B cell (primary cell): ENCODE measurements at regions not wholly inside any gene's neighbourhood (a gene's known extent, or its start where the extent isn't known, plus 50 kb on each side); places are given as distances from the start of the nearest gene placed in this dataset.

ENCODE experiments used
- ATAC-seq: fragments of 200-7000 bp; cut with Tn5 transposase; one replicate; pipeline ENCODE4 v1.10.0; 2021; ENCODE audit warnings: low read depth, mild to moderate bottlenecking, moderate number of reproducible peaks, moderate library complexity
- CTCF ChIA-PET: fragments of 350-600 bp; sonication (Branson Sonifier 250); formaldehyde crosslinking; loops from one replicate; lab custom pipeline; 2021; ENCODE audit warnings: antibody characterized with exemption, inconsistent platforms; lab: Charles Lee
- POLR2A ChIA-PET: fragments of 350-600 bp; sonication (Branson Sonifier 250); formaldehyde crosslinking; loops from one replicate; lab custom pipeline; 2021; ENCODE audit warnings: antibody characterized with exemption; lab: Charles Lee
- DNase-seq: peaks from one replicate; pipeline ENCODE4 v3.0.0; 2013
- H2AFZ ChIP-seq: 2 replicates; pipeline ENCODE4 v1.6.1; 2012; ENCODE audit warnings: mild to moderate bottlenecking, low read depth, low read length; ENCODE audit not compliant: insufficient read depth, poor library complexity, severe bottlenecking
- H3K27ac ChIP-seq, 2 donors: 1 replicate in 1 of 2; 2 replicates in 1 of 2; pipeline ENCODE4 v1.5.1; 2012 to 2013; ENCODE audit warnings: low read length in 2 of 2, mild to moderate bottlenecking in 2 of 2, moderate library complexity in 1 of 2
- H3K27me3 ChIP-seq, 4 experiments: fragments of 200-600 bp in 1 of 4; sonication (generic) in 1 of 4; replicated peaks in 1 of 4; 1 replicate in 2 of 4; 2 replicates in 2 of 4; pipeline versions ENCODE4 v1.6.1 to v1.7.0; 2013 to 2016; ENCODE audit warnings: low read length in 3 of 4, mild to moderate bottlenecking in 2 of 4, mixed read lengths in 1 of 4, moderate library complexity in 1 of 4; ENCODE audit not compliant: insufficient read depth in 4 of 4, control insufficient read depth in 3 of 4; ENCODE audit errors: control extremely low read depth in 1 of 4
- H3K36me3 ChIP-seq, 2 experiments: replicated peaks in 1 of 2; 1 replicate in 1 of 2; 2 replicates in 1 of 2; pipeline versions ENCODE4 v1.6.1 to v1.7.1; 2013; ENCODE audit warnings: low read length in 1 of 2; ENCODE audit not compliant: insufficient read depth in 2 of 2, control insufficient read depth in 1 of 2; ENCODE audit errors: control extremely low read depth in 1 of 2, extremely low read depth in 1 of 2
- H3K4me1 ChIP-seq, 2 donors: fragments of 200-600 bp in 1 of 2; sonication (generic) in 1 of 2; 1 replicate in 1 of 2; 2 replicates in 1 of 2; pipeline versions ENCODE4 v1.5.1 to v1.6.1; 2013 to 2017; ENCODE audit warnings: low read length in 2 of 2; ENCODE audit not compliant: control insufficient read depth in 2 of 2, insufficient read depth in 2 of 2
- H3K4me2 ChIP-seq: replicated peaks from 2 replicates; pipeline ENCODE3; 2012; ENCODE audit warnings: mild to moderate bottlenecking, low read depth, low read length; ENCODE audit not compliant: poor library complexity, severe bottlenecking
- H3K4me3 ChIP-seq, 5 experiments: fragments of 200-600 bp in 1 of 5; sonication (generic) in 1 of 5; 1 replicate in 3 of 5; 2 replicates in 2 of 5; pipeline versions ENCODE4 v1.5.1 to v1.7.0; 2011 to 2016; ENCODE audit warnings: low read length in 4 of 5, mild to moderate bottlenecking in 4 of 5, low read depth in 2 of 5, control low read depth in 1 of 5, moderate library complexity in 1 of 5; ENCODE audit not compliant: insufficient read depth in 1 of 5; ENCODE audit errors: control extremely low read depth in 1 of 5, extremely low read depth in 1 of 5
- H3K79me2 ChIP-seq: fragments of 200-600 bp; sonication (generic); one replicate; pipeline ENCODE4 v1.6.0; 2016; ENCODE audit warnings: low read length; ENCODE audit not compliant: control insufficient read depth, insufficient read depth
- H3K9ac ChIP-seq: fragments of 200-600 bp; sonication (generic); 2 replicates; pipeline ENCODE4 v1.6.1; 2017; ENCODE audit warnings: mild to moderate bottlenecking, low read length, moderate library complexity
- H3K9me3 ChIP-seq, 3 donors: one replicate each; pipeline versions ENCODE4 v1.6.1 to v1.7.1; 2013; ENCODE audit warnings: low read length in 2 of 3; ENCODE audit not compliant: control insufficient read depth in 2 of 3, insufficient read depth in 1 of 3; ENCODE audit errors: control extremely low read depth in 1 of 3
- H4K20me1 ChIP-seq: 2 replicates; pipeline ENCODE4 v1.6.0; 2012; ENCODE audit warnings: mild to moderate bottlenecking, low read length; ENCODE audit not compliant: insufficient read depth, control insufficient read depth, poor library complexity, severe bottlenecking
- H3K27ac Mint-ChIP-seq: one replicate; pipeline ENCODE4 v1.8.0; 2021; ENCODE audit warnings: mixed read lengths
- H3K27me3 Mint-ChIP-seq: one replicate; pipeline ENCODE4 v1.8.0; 2021; ENCODE audit warnings: mixed read lengths
- H3K4me1 Mint-ChIP-seq: one replicate; pipeline ENCODE4 v1.8.0; 2021; ENCODE audit warnings: mixed read lengths
- H3K4me3 Mint-ChIP-seq: one replicate; pipeline ENCODE4 v1.8.0; 2021; ENCODE audit warnings: mixed read lengths
- H3K9me3 Mint-ChIP-seq: one replicate; pipeline ENCODE4 v1.8.0; 2022; ENCODE audit warnings: mixed read lengths; ENCODE audit not compliant: insufficient read depth
- CTCF ChIP-seq: fragments of 200-600 bp; IDR thresholded peaks from one replicate; pipeline ENCODE4 v1.8.0; 2022; ENCODE audit warnings: antibody characterized with exemption, mild to moderate bottlenecking
- EZH2 ChIP-seq: IDR thresholded peaks from 2 replicates; pipeline ENCODE4 v1.6.1; 2012; ENCODE audit warnings: borderline replicate concordance, low read depth, mild to moderate bottlenecking, moderate library complexity, low read length; ENCODE audit not compliant: insufficient read depth, poor library complexity, severe bottlenecking
- WGBS: methylation state at CpG from one replicate; pipeline ENCODE4 v1.1.5; 2013; ENCODE audit warnings: missing lambda C conversion rate; ENCODE audit not compliant: insufficient coverage; 5-methylcytosine and 5-hydroxymethylcytosine counted together
- intact Hi-C: fragments of 100-400 bp; cut with micrococcal nuclease; formaldehyde crosslinking; loops from one replicate; pipeline ENCODE4 v1.10.0; 2022

DNA sequence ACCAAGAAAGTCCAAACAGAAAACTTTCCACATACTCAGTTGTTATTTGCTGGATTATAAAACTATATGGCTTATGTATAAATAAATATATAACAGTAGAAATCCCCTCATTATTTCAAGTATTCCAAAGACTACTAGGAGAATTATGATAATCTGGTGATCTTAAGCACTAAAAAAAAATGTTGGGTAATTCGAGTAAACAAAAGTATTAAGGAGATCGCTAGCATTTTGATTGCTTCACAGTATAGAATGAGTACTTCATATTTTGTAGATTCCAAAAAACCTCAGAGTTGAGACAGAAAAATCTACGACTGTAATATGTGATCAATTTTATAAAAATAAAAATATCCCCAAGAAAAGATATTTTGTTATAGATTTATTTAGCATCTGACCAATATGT is 236.4 kb upstream of the TENT5A start:
- Histone ChIP-seq H3K36me3 (no peaks in the 10 kb centered on the region), H3K27me3 (no peaks in the 10 kb centered on the region), H3K79me2 (no peaks in the 10 kb centered on the region), H3K9me3 (no peaks in the 10 kb centered on the region), H3K9ac (no peak overlapping the region), H4K20me1 (no peaks in the 10 kb centered on the region), H3K4me1 (no peaks in the 10 kb centered on the region), H3K4me3 (no peak overlapping the region), H3K4me2 (no peak overlapping the region), H3K27ac (no peak overlapping the region), H2AFZ (no peak overlapping the region)
- no CpG with 5 or more reads among the region's 3 CpGs for WGBS
- Mint-ChIP-seq H3K9me3 (no peaks in the 10 kb centered on the region), H3K27ac (no peak overlapping the region), H3K27me3 (no peaks in the 10 kb centered on the region), H3K4me3 (no peak overlapping the region), H3K4me1 (no peaks in the 10 kb centered on the region)
- DNase-seq, result no peak
- ATAC-seq, result no peak
- intact Hi-C loops, result no loop called here
- POLR2A ChIA-PET, result no interaction called here
- TF ChIP-seq EZH2 (no peak), CTCF (no peak)
- CTCF ChIA-PET, result no interaction called here

- Mint-ChIP-seq H3K4me1 (no peaks in the 10 kb centered on the region), H3K9me3 (no peaks in the 10 kb centered on the region), H3K27ac (no peak overlapping the region), H3K4me3 (no peak overlapping the region), H3K27me3 (no peaks in the 10 kb centered on the region)
- no peak overlapping the region for H3K4me3 ChIP-seq
- no peaks in the 10 kb centered on the region for H4K20me1 ChIP-seq
- intact Hi-C loops, result no loop called here
- no peak overlapping the region for H3K4me2 ChIP-seq
- no peak for TF ChIP-seq CTCF
- no peak for TF ChIP-seq EZH2
- DNase-seq (no peak), ATAC-seq (no peak)
- 100% methylated on average over 1 of the region's 1 CpG for WGBS
- no peaks in the 10 kb centered on the region for H3K36me3 ChIP-seq
- CTCF ChIA-PET, result no interaction called here
- H3K79me2 ChIP-seq, result no peaks in the 10 kb centered on the region
- H3K9me3 ChIP-seq, result no peaks in the 10 kb centered on the region
- no peak overlapping the region for H2AFZ ChIP-seq
- no peaks in the 10 kb centered on the region for H3K27me3 ChIP-seq
- POLR2A ChIA-PET, result no interaction called here
- H3K9ac ChIP-seq, result no peak overlapping the region
- no peak overlapping the region for H3K27ac ChIP-seq
- no peaks in the 10 kb centered on the region for H3K4me1 ChIP-seq
Observed at GRCh38 chr6:81988446-81988845, 236.0 kb upstream of the TENT5A start.
